ENCODE measurements at regions not wholly inside any gene's neighbourhood (a gene's known extent, or its start where the extent isn't known, plus 50 kb on each side); places are given as distances from the start of the nearest gene placed in this dataset.

GRCh38 chr7:109256762-109257560, 687.3 kb downstream of the DNAJB9 start:
- Histone ChIP-seq H3K9ac (ENCODE audit: low read length) (no peak overlapping the region), H3F3A (ENCODE audit: insufficient read depth, low read length) (no peaks in the 10 kb centered on the region), H3K4me3 (ENCODE audit: low read depth, low read length, poor library complexity, severe bottlenecking) (no peak overlapping the region), H3K27ac (ENCODE audit: low read depth, low read length, poor library complexity, severe bottlenecking) (no peak overlapping the region), H3K79me2 (ENCODE audit: insufficient read depth, low read length) (no peaks in the 10 kb centered on the region), H3K9me2 (ENCODE audit: low read depth, low read length) (no peaks in the 10 kb centered on the region), H4K20me1 (ENCODE audit: insufficient read depth, low read length) (no peaks in the 10 kb centered on the region), H3K4me1 (ENCODE audit: insufficient read depth, low read length, severe bottlenecking) (no peaks in the 10 kb centered on the region), H3K36me3 (ENCODE audit: insufficient read depth, low read length) (no peaks in the 10 kb centered on the region), H2AFZ (ENCODE audit: low read length) (no peak overlapping the region), H3K9me3 (ENCODE audit: low read length) (no peaks in the 10 kb centered on the region), H3K4me2 (ENCODE audit: low read length) (no peak overlapping the region), H3K27me3 (ENCODE audit: insufficient read depth, low read length) (no peaks in the 10 kb centered on the region)
- TF ChIP-seq EZH2 (IDR thresholded peaks at IDR 0.05; ENCODE audit: borderline replicate concordance, low read length) = no peak
- TF ChIP-seq CTCF (IDR thresholded peaks at IDR 0.05; ENCODE audit: low read length) = no peak

GRCh38 chr7:109259151-109259550, 689.5 kb downstream of the DNAJB9 start:
- H3K4me2 ChIP-seq (ENCODE audit: low read length) = no peak overlapping the region

GRCh38 chr7:109261781-109262180, 692.1 kb downstream of the DNAJB9 start:
- Histone ChIP-seq H3K79me2 (ENCODE audit: insufficient read depth, low read length) (no peaks in the 10 kb centered on the region), H2AFZ (ENCODE audit: low read length) (no peak overlapping the region), H3K9ac (ENCODE audit: low read length) (no peak overlapping the region), H3K4me3 (ENCODE audit: low read depth, low read length, poor library complexity, severe bottlenecking) (no peak overlapping the region), H3K4me1 (ENCODE audit: insufficient read depth, low read length, severe bottlenecking) (no peaks in the 10 kb centered on the region), H3K36me3 (ENCODE audit: insufficient read depth, low read length) (no peaks in the 10 kb centered on the region), H3K27ac (ENCODE audit: low read depth, low read length, poor library complexity, severe bottlenecking) (no peak overlapping the region), H3K9me3 (ENCODE audit: low read length) (no peaks in the 10 kb centered on the region), H3F3A (ENCODE audit: insufficient read depth, low read length) (no peaks in the 10 kb centered on the region), H3K4me2 (ENCODE audit: low read length) (no peak overlapping the region), H3K9me2 (ENCODE audit: low read depth, low read length) (no peaks in the 10 kb centered on the region), H4K20me1 (ENCODE audit: insufficient read depth, low read length) (no peaks in the 10 kb centered on the region), H3K27me3 (ENCODE audit: insufficient read depth, low read length) (no peaks in the 10 kb centered on the region)
- TF ChIP-seq CTCF (IDR thresholded peaks at IDR 0.05; ENCODE audit: low read length) (no peak), EZH2 (IDR thresholded peaks at IDR 0.05; ENCODE audit: borderline replicate concordance, low read length) (no peak)

More at GRCh38 chr7:109259151-109259550, 689.5 kb downstream of the DNAJB9 start:
- Histone ChIP-seq H3K36me3 (ENCODE audit: insufficient read depth, low read length) (no peaks in the 10 kb centered on the region), H3K9me3 (ENCODE audit: low read length) (no peaks in the 10 kb centered on the region), H3K27me3 (ENCODE audit: insufficient read depth, low read length) (no peaks in the 10 kb centered on the region), H3K9me2 (ENCODE audit: low read depth, low read length) (no peaks in the 10 kb centered on the region), H3F3A (ENCODE audit: insufficient read depth, low read length) (no peaks in the 10 kb centered on the region), H3K4me3 (ENCODE audit: low read depth, low read length, poor library complexity, severe bottlenecking) (no peak overlapping the region), H3K9ac (ENCODE audit: low read length) (no peak overlapping the region), H3K4me1 (ENCODE audit: insufficient read depth, low read length, severe bottlenecking) (no peaks in the 10 kb centered on the region), H3K27ac (ENCODE audit: low read depth, low read length, poor library complexity, severe bottlenecking) (no peak overlapping the region), H2AFZ (ENCODE audit: low read length) (no peak overlapping the region), H4K20me1 (ENCODE audit: insufficient read depth, low read length) (no peaks in the 10 kb centered on the region), H3K79me2 (ENCODE audit: insufficient read depth, low read length) (no peaks in the 10 kb centered on the region)
- TF ChIP-seq EZH2 (IDR thresholded peaks at IDR 0.05; ENCODE audit: borderline replicate concordance, low read length) (no peak), CTCF (IDR thresholded peaks at IDR 0.05; ENCODE audit: low read length) (no peak)
